ENCODE measurements at regions not wholly inside any gene's neighbourhood (a gene's known extent, or its start where the extent isn't known, plus 50 kb on each side); places are given as distances from the start of the nearest gene placed in this dataset.

GRCh38 chr2:182559623-182560022 is 132.8 kb upstream of the PDE1A start (continued):
- TF ChIP-seq NKRF (conservative IDR thresholded peaks at IDR 0.05) (no peak), SIN3A (IDR thresholded peaks at IDR 0.05; ENCODE audit: low read depth, low read length) (no peak), EED (IDR thresholded peaks at IDR 0.05; ENCODE audit: low read depth) (no peak), SMAD5 (IDR thresholded peaks at IDR 0.05; ENCODE audit: low read depth) (no peak), HDAC2 (IDR thresholded peaks at IDR 0.05) (no peak), TCF12 (IDR thresholded peaks at IDR 0.05; ENCODE audit: low read depth, low read length) (no peak), SMAD1 (IDR thresholded peaks at IDR 0.05; ENCODE audit: low read depth, partially characterized antibody) (no peak), DPF2 (IDR thresholded peaks at IDR 0.05) (no peak)
- TF ChIP-seq, protein P1, sequence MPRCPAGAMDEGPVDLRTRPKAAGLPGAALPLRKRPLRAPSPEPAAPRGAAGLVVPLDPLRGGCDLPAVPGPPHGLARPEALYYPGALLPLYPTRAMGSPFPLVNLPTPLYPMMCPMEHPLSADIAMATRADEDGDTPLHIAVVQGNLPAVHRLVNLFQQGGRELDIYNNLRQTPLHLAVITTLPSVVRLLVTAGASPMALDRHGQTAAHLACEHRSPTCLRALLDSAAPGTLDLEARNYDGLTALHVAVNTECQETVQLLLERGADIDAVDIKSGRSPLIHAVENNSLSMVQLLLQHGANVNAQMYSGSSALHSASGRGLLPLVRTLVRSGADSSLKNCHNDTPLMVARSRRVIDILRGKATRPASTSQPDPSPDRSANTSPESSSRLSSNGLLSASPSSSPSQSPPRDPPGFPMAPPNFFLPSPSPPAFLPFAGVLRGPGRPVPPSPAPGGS (IDR thresholded peaks at IDR 0.05; ENCODE audit: borderline replicate concordance, insufficient read depth, low read depth, low read length, poor library complexity, severe bottlenecking), result no peak
- TF ChIP-seq, protein P2, sequence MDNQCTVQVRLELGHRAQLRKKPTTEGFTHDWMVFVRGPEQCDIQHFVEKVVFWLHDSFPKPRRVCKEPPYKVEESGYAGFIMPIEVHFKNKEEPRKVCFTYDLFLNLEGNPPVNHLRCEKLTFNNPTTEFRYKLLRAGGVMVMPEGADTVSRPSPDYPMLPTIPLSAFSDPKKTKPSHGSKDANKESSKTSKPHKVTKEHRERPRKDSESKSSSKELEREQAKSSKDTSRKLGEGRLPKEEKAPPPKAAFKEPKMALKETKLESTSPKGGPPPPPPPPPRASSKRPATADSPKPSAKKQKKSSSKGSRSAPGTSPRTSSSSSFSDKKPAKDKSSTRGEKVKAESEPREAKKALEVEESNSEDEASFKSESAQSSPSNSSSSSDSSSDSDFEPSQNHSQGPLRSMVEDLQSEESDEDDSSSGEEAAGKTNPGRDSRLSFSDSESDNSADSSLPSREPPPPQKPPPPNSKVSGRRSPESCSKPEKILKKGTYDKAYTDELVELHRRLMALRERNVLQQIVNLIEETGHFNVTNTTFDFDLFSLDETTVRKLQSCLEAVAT (IDR thresholded peaks at IDR 0.05), result no peak

Data from GM12878 (cell line).